Skeletal muscle satellite cell (primary cell): ENCODE measurements at regions not wholly inside any gene's neighbourhood (a gene's known extent, or its start where the extent isn't known, plus 50 kb on each side); places are given as distances from the start of the nearest gene placed in this dataset.

Experiments used
- H3K27me3 ChIP-seq: 2 replicates; pipeline ENCODE4 v1.7.0; 2013; ENCODE audit warnings: low read length; ENCODE audit not compliant: control insufficient read depth, insufficient read depth
- H3K36me3 ChIP-seq: 2 replicates; pipeline ENCODE4 v1.7.0; 2013; ENCODE audit warnings: mild to moderate bottlenecking, control low read depth, low read length; ENCODE audit not compliant: insufficient read depth
- H3K4me1 ChIP-seq: 2 replicates; pipeline ENCODE4 v1.7.0; 2013; ENCODE audit warnings: low read length; ENCODE audit not compliant: control insufficient read depth, insufficient read depth
- H3K4me2 ChIP-seq: 2 replicates; pipeline ENCODE4 v1.7.0; 2013; ENCODE audit warnings: mild to moderate bottlenecking, low read length
- H3K4me3 ChIP-seq: 2 replicates; pipeline ENCODE4 v1.7.0; 2013; ENCODE audit warnings: low read length
- H3K9ac ChIP-seq: 2 replicates; pipeline ENCODE4 v1.7.0; 2013; ENCODE audit warnings: mild to moderate bottlenecking, low read depth, low read length, moderate library complexity
- H3K9me3 ChIP-seq: replicated peaks from 2 replicates; pipeline ENCODE4 v1.7.0; 2013; ENCODE audit warnings: mild to moderate bottlenecking, control low read depth, low read length

DNA sequence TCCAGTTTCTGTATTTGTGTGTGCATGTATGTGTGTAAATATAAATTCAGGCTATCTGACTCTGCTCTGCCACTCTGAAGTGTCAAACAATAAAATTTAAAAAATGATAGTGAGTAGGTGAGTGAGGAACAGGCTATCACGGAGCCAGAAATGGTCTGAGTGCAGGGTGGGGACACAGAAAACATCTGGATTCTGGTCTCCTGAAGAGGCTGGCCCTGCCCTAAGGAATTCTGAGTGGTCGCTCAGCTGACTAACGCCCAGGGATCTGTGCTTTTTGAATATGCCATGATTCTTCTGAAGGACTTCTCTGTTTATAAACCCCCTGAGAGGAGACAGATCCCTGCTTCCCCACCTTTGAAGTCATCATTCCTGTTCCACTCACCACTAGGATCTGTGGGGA is 353.9 kb upstream of the GYPC start:
- no peak overlapping the region for H3K9ac ChIP-seq
- H3K4me1 ChIP-seq, result no peaks in the 10 kb centered on the region
- H3K27me3 ChIP-seq, result no peaks in the 10 kb centered on the region
- no peaks in the 10 kb centered on the region for H3K9me3 ChIP-seq
- H3K36me3 ChIP-seq, result no peaks in the 10 kb centered on the region
- H3K4me2 ChIP-seq, result no peak overlapping the region
- H3K4me3 ChIP-seq, result no peak overlapping the region

GRCh38 chr2:126303113-126303512 is 352.8 kb upstream of the GYPC start:
- no peak overlapping the region for H3K4me3 ChIP-seq
- no peak overlapping the region for H3K9ac ChIP-seq
- H3K9me3 ChIP-seq, result no peaks in the 10 kb centered on the region
- H3K4me2 ChIP-seq, result no peak overlapping the region
- H3K36me3 ChIP-seq, result no peaks in the 10 kb centered on the region
- H3K4me1 ChIP-seq, result no peaks in the 10 kb centered on the region
- H3K27me3 ChIP-seq, result no peaks in the 10 kb centered on the region

GRCh38 chr2:126304154-126304553 is 351.8 kb upstream of the GYPC start:
- H3K9me3 ChIP-seq, result no peaks in the 10 kb centered on the region
- H3K27me3 ChIP-seq, result no peaks in the 10 kb centered on the region
- H3K4me2 ChIP-seq, result no peak overlapping the region
- H3K4me1 ChIP-seq, result no peaks in the 10 kb centered on the region
- H3K9ac ChIP-seq, result no peak overlapping the region
- H3K36me3 ChIP-seq, result no peaks in the 10 kb centered on the region
- H3K4me3 ChIP-seq, result no peak overlapping the region

GRCh38 chr2:126306539-126306938 is 349.4 kb upstream of the GYPC start:
- no peak overlapping the region for H3K4me3 ChIP-seq
- no peaks in the 10 kb centered on the region for H3K9me3 ChIP-seq
- H3K36me3 ChIP-seq, result no peaks in the 10 kb centered on the region
- H3K9ac ChIP-seq, result no peak overlapping the region
- no peaks in the 10 kb centered on the region for H3K4me1 ChIP-seq
- no peak overlapping the region for H3K4me2 ChIP-seq
- no peaks in the 10 kb centered on the region for H3K27me3 ChIP-seq

- no peak overlapping the region for H3K9ac ChIP-seq
- no peaks in the 10 kb centered on the region for H3K4me1 ChIP-seq
- no peaks in the 10 kb centered on the region for H3K9me3 ChIP-seq
- no peaks in the 10 kb centered on the region for H3K36me3 ChIP-seq
- no peaks in the 10 kb centered on the region for H3K27me3 ChIP-seq
- H3K4me3 ChIP-seq, result no peak overlapping the region
- H3K4me2 ChIP-seq, result no peak overlapping the region
Observed at GRCh38 chr2:126307740-126308139, 348.2 kb upstream of the GYPC start.

- Histone ChIP-seq H3K27me3 (no peaks in the 10 kb centered on the region), H3K9me3 (peaks cover 2% of the 10 kb centered on the region), H3K36me3 (no peaks in the 10 kb centered on the region), H3K4me1 (no peaks in the 10 kb centered on the region), H3K4me3 (no peak overlapping the region), H3K4me2 (no peak overlapping the region), H3K9ac (no peak overlapping the region)
Observed at GRCh38 chr2:126309185-126309584, 346.8 kb upstream of the GYPC start.

- Histone ChIP-seq H3K27me3 (no peaks in the 10 kb centered on the region), H3K9me3 (peaks cover 4% of the 10 kb centered on the region), H3K4me3 (no peak overlapping the region), H3K9ac (no peak overlapping the region), H3K4me2 (no peak overlapping the region), H3K4me1 (no peaks in the 10 kb centered on the region), H3K36me3 (no peaks in the 10 kb centered on the region)
Observed at GRCh38 chr2:126312579-126312978, 343.4 kb upstream of the GYPC start.

DNA sequence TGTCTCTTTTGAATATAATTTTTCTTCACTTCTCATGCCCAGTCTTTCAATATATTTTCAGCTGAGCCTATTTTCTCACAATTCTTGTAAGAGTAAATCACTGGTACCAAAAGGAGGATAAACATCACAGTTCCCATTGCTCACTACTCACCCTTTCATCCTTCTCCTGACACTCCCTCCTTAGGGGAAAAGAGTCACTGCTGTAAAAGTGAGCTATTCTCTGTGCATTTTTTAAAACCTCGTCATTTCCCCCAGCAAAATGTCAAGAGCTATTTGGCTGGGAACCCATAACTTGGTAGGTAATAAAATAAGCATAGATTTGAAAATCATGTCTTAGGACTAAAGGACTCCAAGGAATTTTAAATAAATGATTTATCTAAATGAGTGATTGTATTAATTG is 340.1 kb upstream of the GYPC start:
- Histone ChIP-seq H3K4me2 (no peak overlapping the region), H3K4me3 (no peak overlapping the region), H3K27me3 (no peaks in the 10 kb centered on the region), H3K36me3 (no peaks in the 10 kb centered on the region), H3K4me1 (no peaks in the 10 kb centered on the region), H3K9me3 (peaks cover 4% of the 10 kb centered on the region), H3K9ac (no peak overlapping the region)

DNA sequence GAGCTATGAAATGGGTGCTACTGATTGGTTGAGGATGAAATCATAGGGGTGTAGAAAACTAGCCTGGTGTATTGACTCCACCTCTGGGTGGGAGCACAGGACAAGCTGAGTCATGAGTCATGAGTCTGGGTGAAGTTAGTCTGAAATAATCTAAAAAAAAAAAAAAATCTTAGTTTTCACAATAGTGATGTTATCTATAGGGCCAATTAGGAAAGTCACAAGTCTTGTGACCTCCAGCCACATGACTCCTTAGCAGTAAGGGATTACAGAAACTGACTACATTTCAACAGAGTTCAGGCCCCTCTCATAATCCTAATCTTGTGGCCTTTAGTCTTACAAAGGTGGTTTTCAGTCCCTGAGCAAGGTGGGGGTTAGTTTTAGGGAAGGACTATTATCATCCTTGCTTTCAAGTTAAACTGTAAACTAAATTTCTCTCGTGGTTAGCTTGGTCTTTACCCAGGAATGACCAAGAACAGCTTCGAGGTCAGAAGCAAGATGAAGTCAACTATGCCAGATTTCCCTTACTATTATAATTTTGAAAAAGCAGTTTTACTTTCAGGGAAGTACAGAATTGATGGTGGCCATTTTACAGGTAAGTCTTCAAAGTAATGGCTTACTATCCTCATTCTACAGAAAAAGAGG is 338.0 kb upstream of the GYPC start:
- no peaks in the 10 kb centered on the region for H3K27me3 ChIP-seq
- no peaks in the 10 kb centered on the region for H3K4me1 ChIP-seq
- no peak overlapping the region for H3K4me2 ChIP-seq
- no peak overlapping the region for H3K4me3 ChIP-seq
- H3K9ac ChIP-seq, result no peak overlapping the region
- no peaks in the 10 kb centered on the region for H3K36me3 ChIP-seq
- H3K9me3 ChIP-seq, result peaks cover 4% of the 10 kb centered on the region

DNA sequence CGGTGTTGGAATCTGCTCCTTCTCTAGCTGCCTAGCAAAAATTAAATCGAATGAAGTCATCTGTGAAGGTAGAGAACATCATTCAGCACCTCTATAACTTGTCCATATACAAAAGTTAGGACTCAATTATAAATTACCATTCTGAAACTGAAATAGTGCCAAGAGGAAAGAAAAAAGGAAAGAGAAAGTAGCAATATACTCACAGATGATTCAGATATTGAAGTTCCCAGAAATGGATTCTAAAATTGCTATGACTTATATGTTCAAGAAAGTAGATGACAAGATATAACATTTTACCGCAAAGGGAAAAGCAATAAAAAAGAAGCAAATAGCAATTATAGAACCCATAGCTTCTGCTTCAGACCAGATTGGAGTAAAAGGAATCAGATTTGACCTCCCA is 333.6 kb upstream of the GYPC start:
- no peak overlapping the region for H3K4me2 ChIP-seq
- no peak overlapping the region for H3K9ac ChIP-seq
- no peak overlapping the region for H3K4me3 ChIP-seq
- H3K27me3 ChIP-seq, result no peaks in the 10 kb centered on the region
- no peaks in the 10 kb centered on the region for H3K4me1 ChIP-seq
- H3K36me3 ChIP-seq, result no peaks in the 10 kb centered on the region
- peaks cover 6% of the 10 kb centered on the region for H3K9me3 ChIP-seq

DNA sequence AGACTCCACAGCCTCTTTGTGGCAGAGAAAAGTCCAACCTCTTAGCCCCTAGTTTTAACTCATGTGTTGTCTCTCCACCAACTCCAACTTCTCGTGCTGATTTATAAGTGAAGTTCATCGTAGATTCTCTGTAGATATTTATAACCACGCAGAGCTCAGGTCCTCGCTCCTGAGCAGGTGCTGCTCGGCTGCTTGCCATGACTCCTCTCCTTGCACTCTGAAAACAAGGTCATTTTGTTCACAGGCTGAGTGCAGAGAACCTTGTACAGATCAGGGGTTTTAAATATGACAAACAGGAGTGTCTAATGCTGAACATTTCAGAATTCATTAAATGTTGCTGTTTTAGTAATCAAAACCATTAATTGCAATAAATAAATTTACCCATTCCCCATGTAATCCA is 330.8 kb upstream of the GYPC start:
- Histone ChIP-seq H3K4me1 (no peaks in the 10 kb centered on the region), H3K4me2 (no peak overlapping the region), H3K9ac (no peak overlapping the region), H3K9me3 (peaks cover 11% of the 10 kb centered on the region), H3K36me3 (no peaks in the 10 kb centered on the region), H3K27me3 (no peaks in the 10 kb centered on the region), H3K4me3 (no peak overlapping the region)

DNA sequence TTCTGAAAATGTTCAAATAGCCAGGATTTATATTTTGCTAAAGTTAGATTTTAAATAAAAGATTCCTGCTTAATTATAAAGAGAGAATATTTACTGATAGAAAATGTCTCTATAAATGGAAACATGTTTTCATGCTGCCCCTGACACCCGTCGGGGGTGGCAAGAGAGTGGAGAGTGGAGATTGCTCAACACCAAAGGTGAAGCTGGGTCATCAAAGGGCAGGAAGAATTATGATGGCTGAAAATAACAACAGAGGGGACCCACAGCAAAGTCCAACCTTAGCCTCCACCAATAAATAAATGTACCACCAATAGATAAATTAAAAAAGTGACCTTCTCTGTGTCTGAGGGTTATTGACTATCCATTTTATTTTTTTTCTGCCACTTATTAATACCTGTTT is 326.8 kb upstream of the GYPC start:
- Histone ChIP-seq H3K9me3 (peaks cover 12% of the 10 kb centered on the region), H3K27me3 (no peaks in the 10 kb centered on the region), H3K36me3 (no peaks in the 10 kb centered on the region), H3K4me1 (no peaks in the 10 kb centered on the region), H3K9ac (no peak overlapping the region), H3K4me3 (no peak overlapping the region), H3K4me2 (no peak overlapping the region)
